ENCODE measurements at regions not wholly inside any gene's neighbourhood (a gene's known extent, or its start where the extent isn't known, plus 50 kb on each side); places are given as distances from the start of the nearest gene placed in this dataset.

GRCh38 chr5:101362067-101362466 is 459.0 kb upstream of the ST8SIA4 start:
- H3K4me3 ChIP-seq (replicated peaks; ENCODE audit: insufficient read depth, low read length): no peak overlapping the region
- H3K27me3 ChIP-seq (ENCODE audit: insufficient read depth, poor library complexity, severe bottlenecking): no peaks in the 10 kb centered on the region
- DNase-seq (ENCODE audit: low read depth in 1 of 2, low spot score in 1 of 2): no peak
- TF ChIP-seq SPI1 (IDR thresholded peaks at IDR 0.05; ENCODE audit: borderline replicate concordance, low read depth) (no peak), REST (IDR thresholded peaks at IDR 0.05; ENCODE audit: insufficient replicate concordance, low read depth) (no peak), GABPA (IDR thresholded peaks at IDR 0.05; ENCODE audit: low read depth) (no peak), POLR2AphosphoS5 (IDR thresholded peaks at IDR 0.05; ENCODE audit: low read depth) (no peak), CTCF (IDR thresholded peaks at IDR 0.05; ENCODE audit: insufficient read depth, low read length) (no peak)
- H3K27ac ChIP-seq (replicated peaks): no peak overlapping the region

GRCh38 chr5:101346906-101347305 is 443.8 kb upstream of the ST8SIA4 start:
- no peak overlapping the region for H3K27ac ChIP-seq (replicated peaks)
- H3K4me3 ChIP-seq (replicated peaks; ENCODE audit: insufficient read depth, low read length): no peak overlapping the region
- TF ChIP-seq CTCF (IDR thresholded peaks at IDR 0.05; ENCODE audit: insufficient read depth, low read length) (no peak), GABPA (IDR thresholded peaks at IDR 0.05; ENCODE audit: low read depth) (no peak), REST (IDR thresholded peaks at IDR 0.05; ENCODE audit: insufficient replicate concordance, low read depth) (no peak), SPI1 (IDR thresholded peaks at IDR 0.05; ENCODE audit: borderline replicate concordance, low read depth) (no peak), POLR2AphosphoS5 (IDR thresholded peaks at IDR 0.05; ENCODE audit: low read depth) (no peak)
- no peak for DNase-seq (ENCODE audit: low read depth in 1 of 2, low spot score in 1 of 2)
- no peaks in the 10 kb centered on the region for H3K27me3 ChIP-seq (ENCODE audit: insufficient read depth, poor library complexity, severe bottlenecking)

- DNase-seq (ENCODE audit: low read depth in 1 of 2, low spot score in 1 of 2): no peak
- H3K27me3 ChIP-seq (ENCODE audit: insufficient read depth, poor library complexity, severe bottlenecking): no peaks in the 10 kb centered on the region
- no peak overlapping the region for H3K4me3 ChIP-seq (replicated peaks; ENCODE audit: insufficient read depth, low read length)
- no peak overlapping the region for H3K27ac ChIP-seq (replicated peaks)
- TF ChIP-seq REST (IDR thresholded peaks at IDR 0.05; ENCODE audit: insufficient replicate concordance, low read depth) (no peak), SPI1 (IDR thresholded peaks at IDR 0.05; ENCODE audit: borderline replicate concordance, low read depth) (no peak), POLR2AphosphoS5 (IDR thresholded peaks at IDR 0.05; ENCODE audit: low read depth) (no peak), CTCF (IDR thresholded peaks at IDR 0.05; ENCODE audit: insufficient read depth, low read length) (no peak), GABPA (IDR thresholded peaks at IDR 0.05; ENCODE audit: low read depth) (no peak)
These were observed 443.4 kb upstream of the ST8SIA4 start for GRCh38 chr5:101346447-101346846.
